K562 (cell line): ENCODE measurements at regions not wholly inside any gene's neighbourhood (a gene's known extent, or its start where the extent isn't known, plus 50 kb on each side); places are given as distances from the start of the nearest gene placed in this dataset.

Source experiments
- ATAC-seq: fragments of 200-7000 bp; cut with Tn5 transposase; 3 replicates; pipeline ENCODE4 v1.9.1; 2020; ENCODE audit warnings: moderate library complexity
- BruUV-seq: library from RNA; stranded (reverse); fragments of 400-500 nt; replicated peaks from 2 replicates; lab custom pipeline; 2021; lab: Mats Ljungman, UMichigan
- CTCF ChIA-PET: fragments of 300-600 bp; formaldehyde crosslinking; extraction: SDS; loops from one replicate; lab custom pipeline; 2021; ENCODE audit warnings: low intra/inter-chr PET ratio; lab: Yijun Ruan, JAX
- POLR2A ChIA-PET: fragments of 300-600, 350-650 bp; sonication (Branson Sonifier 250); formaldehyde crosslinking; extraction: SDS; loops from one replicate; lab custom pipeline; 2021; ENCODE audit warnings: antibody characterized with exemption, inconsistent platforms; lab: Yijun Ruan, JAX
- DNase-seq, 4 experiments: peaks; one replicate each; pipeline versions ENCODE4 v3.0.0 to v3.0.0-alpha.2; 2011 to 2018; ENCODE audit warnings: low spot score in 3 of 4, mixed read lengths in 3 of 4; ENCODE audit errors: extremely low read depth in 1 of 4
- FAIRE-seq: peaks from 2 replicates; lab custom pipeline; 2011; peaks lifted over from hg19 to GRCh38; lab: Jason Lieb, UNC
- H2AFZ ChIP-seq: 2 replicates; pipeline ENCODE4 v1.6.0; 2011; ENCODE audit warnings: low read depth, low read length, control low read depth, inconsistent platforms
- H3K27ac ChIP-seq: fragments of 200-600 bp; 3 replicates; pipeline ENCODE4 v1.8.0; 2011; ENCODE audit warnings: low read depth, mild to moderate bottlenecking, control low read depth, inconsistent platforms, low read length, moderate library complexity, mixed read lengths; ENCODE audit errors: extremely low read depth
- H3K27me3 ChIP-seq, 2 experiments: fragments of 300-600 bp in 1 of 2; 2 replicates in 1 of 2; 3 replicates in 1 of 2; pipeline versions ENCODE4 v1.6.0 to v1.8.0; 2011; ENCODE audit warnings: inconsistent platforms in 2 of 2, low read length in 2 of 2, mild to moderate bottlenecking in 1 of 2, mixed read lengths in 1 of 2, moderate library complexity in 1 of 2; ENCODE audit not compliant: control insufficient read depth in 2 of 2, insufficient read depth in 2 of 2
- H3K36me3 ChIP-seq: fragments of 300-600 bp; 3 replicates; pipeline ENCODE4 v1.8.0; 2011; ENCODE audit warnings: mild to moderate bottlenecking, low read length, inconsistent platforms; ENCODE audit not compliant: control insufficient read depth, insufficient read depth
- H3K4me1 ChIP-seq, 2 experiments: fragments of 200-600 bp in 1 of 2; replicated peaks in 1 of 2; 2 replicates in 1 of 2; 3 replicates in 1 of 2; pipeline versions ENCODE4 v1.5.1 to v1.8.0; 2011; ENCODE audit warnings: inconsistent platforms in 2 of 2, low read length in 2 of 2, mild to moderate bottlenecking in 1 of 2, mixed read lengths in 1 of 2, moderate library complexity in 1 of 2; ENCODE audit not compliant: control insufficient read depth in 2 of 2, insufficient read depth in 2 of 2
- H3K4me2 ChIP-seq: 2 replicates; pipeline ENCODE4 v1.6.1; 2011; ENCODE audit warnings: low read length, control low read depth, inconsistent platforms, mixed read lengths; ENCODE audit not compliant: insufficient read depth
- H3K4me3 ChIP-seq: fragments of 200-600 bp; sonication (generic), shearing (Covaris generic); 2 replicates; pipeline ENCODE4 v1.5.1; 2016; ENCODE audit warnings: control low read depth, inconsistent platforms
- H3K79me2 ChIP-seq: fragments of 200-600 bp; 3 replicates; pipeline ENCODE4 v1.8.0; 2011; ENCODE audit warnings: low read length, inconsistent platforms; ENCODE audit not compliant: control insufficient read depth, insufficient read depth
- H3K9ac ChIP-seq, 2 experiments: 2 replicates each; pipeline versions ENCODE4 v1.6.0 to v1.6.1; 2011; ENCODE audit warnings: low read depth in 2 of 2, low read length in 2 of 2, control low read depth in 1 of 2, inconsistent platforms in 1 of 2, mild to moderate bottlenecking in 1 of 2, mixed read lengths in 1 of 2; ENCODE audit not compliant: insufficient read depth in 1 of 2
- H3K9me1 ChIP-seq: one replicate; pipeline ENCODE4 v1.6.0; 2011; ENCODE audit warnings: inconsistent platforms, mild to moderate bottlenecking, low read length, moderate library complexity; ENCODE audit not compliant: control insufficient read depth, insufficient read depth
- H3K9me3 ChIP-seq: replicated peaks from 2 replicates; pipeline ENCODE4 v1.5.1; 2011; ENCODE audit warnings: low read depth, low read length, inconsistent platforms; ENCODE audit not compliant: control insufficient read depth, insufficient read depth
- H4K20me1 ChIP-seq: replicated peaks from 2 replicates; pipeline ENCODE4 v1.6.1; 2011; ENCODE audit warnings: low read length, inconsistent platforms, mixed read lengths; ENCODE audit not compliant: control insufficient read depth, insufficient read depth
- ATF3 ChIP-seq, 2 experiments: fragments of 450-650 bp in 1 of 2; sonication (generic) in 1 of 2; formaldehyde crosslinking in 1 of 2; IDR thresholded peaks in 1 of 2; conservative IDR thresholded peaks in 1 of 2; 2 replicates each; pipeline versions ENCODE4 v1.6.1 to v1.8.1; 2016 to 2023; ENCODE audit warnings: mild to moderate bottlenecking in 2 of 2, moderate library complexity in 2 of 2, inconsistent platforms in 1 of 2, missing genetic modification reagents in 1 of 2
- ATF4 ChIP-seq: fragments of 450-650 bp; formaldehyde crosslinking; IDR thresholded peaks from 2 replicates; pipeline ENCODE4 v1.4.0; 2022; ENCODE audit warnings: mild to moderate bottlenecking, moderate library complexity
- BRD9 ChIP-seq: fragments of 450-650 bp; IDR thresholded peaks from 2 replicates; pipeline ENCODE4 v1.6.1; 2018; ENCODE audit warnings: low read depth; ENCODE audit not compliant: partially characterized antibody
- E2F1 ChIP-seq: sonication (generic); formaldehyde crosslinking; IDR thresholded peaks from 2 replicates; pipeline ENCODE4 v1.8.1; 2023; ENCODE audit warnings: mild to moderate bottlenecking, missing genetic modification reagents, moderate library complexity
- IRF2 ChIP-seq: sonication (generic); formaldehyde crosslinking; IDR thresholded peaks from 2 replicates; pipeline ENCODE4 v1.8.1; 2022; ENCODE audit warnings: mild to moderate bottlenecking, missing genetic modification reagents
- KDM4B ChIP-seq, 2 experiments: fragments of 450-650 bp in 1 of 2; sonication (generic) in 1 of 2; IDR thresholded peaks; 2 replicates each; pipeline ENCODE4 v1.6.1; 2016 to 2017; ENCODE audit warnings: borderline replicate concordance in 2 of 2, antibody characterized with exemption in 1 of 2, low read depth in 1 of 2, mild to moderate bottlenecking in 1 of 2
- KLF1 ChIP-seq: fragments of 450-650 bp; IDR thresholded peaks from 2 replicates; pipeline ENCODE4 v1.6.1; 2016; ENCODE audit warnings: missing genetic modification characterization, missing compliant biosample characterization
- MTA1 ChIP-seq: fragments of 450-650 bp; IDR thresholded peaks from 2 replicates; pipeline ENCODE4 v1.6.1; 2017; ENCODE audit warnings: borderline replicate concordance
- NCOA1 ChIP-seq: fragments of 450-650 bp; IDR thresholded peaks from 2 replicates; pipeline ENCODE4 v1.6.1; 2016; ENCODE audit warnings: low read depth
- ZBTB17 ChIP-seq: fragments of 450-650 bp; formaldehyde crosslinking; IDR thresholded peaks from 2 replicates; pipeline ENCODE4 v1.4.0; 2020; ENCODE audit warnings: mild to moderate bottlenecking
- ZNF217 ChIP-seq: sonication (generic); formaldehyde crosslinking; IDR thresholded peaks from 2 replicates; pipeline ENCODE4 v1.8.0; 2022; ENCODE audit warnings: mild to moderate bottlenecking, missing genetic modification reagents
- ZNF23 ChIP-seq: fragments of 250-450 bp; sonication (Bioruptor Pico); IDR thresholded peaks from 2 replicates; pipeline ENCODE4 v1.4.0; 2020; ENCODE audit warnings: mild to moderate bottlenecking
- ZNF766 ChIP-seq: fragments of 200-800 bp; sonication (Bioruptor generic); conservative IDR thresholded peaks from 2 replicates; pipeline ENCODE4 v1.6.1; 2016; ENCODE audit warnings: missing genetic modification characterization, missing compliant biosample characterization
- ZNF780A ChIP-seq: fragments of 250-450 bp; sonication (Bioruptor Pico); IDR thresholded peaks from 2 replicates; pipeline ENCODE4 v1.5.0; 2021; ENCODE audit warnings: mild to moderate bottlenecking
- ZSCAN29 ChIP-seq: fragments of 450-650 bp; IDR thresholded peaks from 2 replicates; pipeline ENCODE4 v1.6.1; 2017
- WGBS: fragments of 100-300 bp; shearing (Covaris generic); methylation state at CpG from one replicate; pipeline ENCODE4 v1.1.6; 2016; ENCODE audit warnings: low coverage, mixed read lengths; ENCODE audit not compliant: insufficient coverage; ENCODE audit errors: missing lambda C conversion rate; 5-methylcytosine and 5-hydroxymethylcytosine counted together
- in situ Hi-C: fragments of 300-500 bp; cut with MboI; formaldehyde crosslinking; loops from 4 replicates; pipeline ENCODE4 v1.15.0; 2018; ENCODE audit warnings: inconsistent platforms, mixed read lengths
- intact Hi-C: fragments of 100-400 bp; cut with micrococcal nuclease; formaldehyde crosslinking; loops from 2 replicates; pipeline ENCODE4 v1.14.2; 2022

GRCh38 chr7:41889040-41889439, 186.2 kb upstream of the INHBA start:
- Histone ChIP-seq H3K36me3 (no peaks in the 10 kb centered on the region), H3K9ac (no peak overlapping the region), H3K9me3 (no peaks in the 10 kb centered on the region), H4K20me1 (no peaks in the 10 kb centered on the region; the same call in 1 of the 2 replicates), H2AFZ (no peak overlapping the region), H3K4me3 (no peak overlapping the region)
- 0% methylated on average over 5 of the region's 5 CpGs for WGBS
- no peak for DNase-seq
- BruUV-seq = no TSS peak
- TF ChIP-seq ZSCAN29 (no peak), ZBTB17 (CRISPR knock-in tag) (no peak), ZNF217 (no peak), NCOA1 (no peak)
- TF ChIP-seq, all 486 proteins: peak for 0
- Histone ChIP-seq H3K79me2 (no peaks in the 10 kb centered on the region), H3K4me1 (no peaks in the 10 kb centered on the region), H3K27ac (no peak overlapping the region), H3K4me2 (no peak overlapping the region), H3K9me1 (no peaks in the 10 kb centered on the region), H3K27me3 (peaks cover 0 to 4% of the 10 kb centered on the region in 2 experiments; a peak in 1 of 5 replicates)
- FAIRE-seq (no peak), ATAC-seq (no peak)
- ChIA-PET CTCF (no interaction called here), POLR2A (no interaction called here)
- in situ Hi-C loops = no loop called here
- intact Hi-C loops = no loop called here

GRCh38 chr7:41887416-41887815, 184.5 kb upstream of the INHBA start:
- 0% methylated on average over 4 of the region's 4 CpGs for WGBS
- intact Hi-C loops = no loop called here
- Histone ChIP-seq H3K36me3 (no peaks in the 10 kb centered on the region), H3K4me1 (no peaks in the 10 kb centered on the region; a peak in 1 of 5 replicates), H3K4me3 (no peak overlapping the region), H3K9me1 (no peaks in the 10 kb centered on the region), H3K9ac (no peak overlapping the region), H2AFZ (no peak overlapping the region), H3K4me2 (no peak overlapping the region), H4K20me1 (no peaks in the 10 kb centered on the region; the same call in 1 of the 2 replicates), H3K9me3 (no peaks in the 10 kb centered on the region), H3K79me2 (no peaks in the 10 kb centered on the region), H3K27ac (no peak overlapping the region), H3K27me3 (peaks cover 0 to 4% of the 10 kb centered on the region in 2 experiments; a peak in 1 of 5 replicates)
- in situ Hi-C loops = no loop called here
- FAIRE-seq (no peak), ATAC-seq (no peak), DNase-seq (no peak)
- BruUV-seq = no TSS peak
- ChIA-PET CTCF (no interaction called here), POLR2A (no interaction called here)
- TF ChIP-seq BRD9 (no peak), MTA1 (no peak), ZNF780A (no peak), IRF2 (no peak), ZSCAN29 (no peak), ATF4 (CRISPR knock-in tag) (no peak), KDM4B (IDR thresholded peaks at IDR 0.05; ENCODE audit: borderline replicate concordance in 2 of 2, low read depth in 1 of 2) (no peak), E2F1 (CRISPR knock-in tag) (no peak), ZNF766 (CRISPR knock-in tag) (no peak), ATF3 (IDR thresholded peaks at IDR 0.05) (no peak), ATF3 (CRISPR knock-in tag; conservative IDR thresholded peaks at IDR 0.05) (no peak), ZNF23 (no peak), KLF1 (no peak)
